Spleen (tissue), 11 donors: ENCODE measurements at regions not wholly inside any gene's neighbourhood (a gene's known extent, or its start where the extent isn't known, plus 50 kb on each side); places are given as distances from the start of the nearest gene placed in this dataset.

Experiments used
- DNase-seq: peaks from one replicate; pipeline ENCODE4 v3.0.0-alpha.2; 2020
- H3K27ac ChIP-seq, 8 donors: fragments of 200-600 bp; sonication (generic) in 7 of 8; 1 replicate in 4 of 8; 2 replicates in 4 of 8; pipeline versions ENCODE4 v1.5.0 to v1.8.0; 2016 to 2021; ENCODE audit warnings: inconsistent platforms in 4 of 8, mild to moderate bottlenecking in 4 of 8, moderate library complexity in 1 of 8
- H3K27me3 ChIP-seq, 7 donors: fragments of 200-600 bp; sonication (generic) in 6 of 7; replicated peaks in 1 of 7; 1 replicate in 4 of 7; 2 replicates in 3 of 7; pipeline versions ENCODE4 v1.5.0 to v1.8.0; 2016 to 2021; ENCODE audit warnings: inconsistent platforms in 3 of 7, mild to moderate bottlenecking in 1 of 7
- H3K36me3 ChIP-seq, 6 donors: fragments of 200-600 bp; sonication (generic) in 5 of 6; 1 replicate in 4 of 6; 2 replicates in 2 of 6; pipeline versions ENCODE4 v1.5.0 to v1.8.0; 2016 to 2021; ENCODE audit warnings: inconsistent platforms in 2 of 6
- H3K4me1 ChIP-seq, 6 donors: fragments of 200-600 bp; sonication (generic) in 5 of 6; 1 replicate in 3 of 6; 2 replicates in 3 of 6; pipeline versions ENCODE4 v1.5.0 to v1.8.0; 2016 to 2021; ENCODE audit warnings: inconsistent platforms in 3 of 6
- H3K4me3 ChIP-seq, 8 donors: fragments of 200-600 bp; sonication (generic) in 7 of 8; 1 replicate in 4 of 8; 2 replicates in 4 of 8; pipeline versions ENCODE4 v1.5.0 to v1.8.0; 2016 to 2021; ENCODE audit warnings: inconsistent platforms in 4 of 8, mild to moderate bottlenecking in 4 of 8, moderate library complexity in 2 of 8
- H3K9me3 ChIP-seq, 8 donors: fragments of 200-600 bp; sonication (generic) in 7 of 8; 1 replicate in 4 of 8; 2 replicates in 4 of 8; pipeline versions ENCODE4 v1.5.0 to v1.8.0; 2016 to 2021; ENCODE audit warnings: inconsistent platforms in 4 of 8
- CTCF ChIP-seq, 11 experiments: fragments of 200-600 bp in 7 of 11; fragments of 450-650 bp in 4 of 11; sonication (generic) in 4 of 11; IDR thresholded peaks in 8 of 11; conservative IDR thresholded peaks in 3 of 11; 1 replicate in 7 of 11; 2 replicates in 4 of 11; pipeline versions ENCODE4 v1.4.0 to v1.8.0; 2016 to 2021; ENCODE audit warnings: antibody characterized with exemption in 11 of 11, inconsistent platforms in 4 of 11, mild to moderate bottlenecking in 1 of 11
- POLR2A ChIP-seq, 3 donors: fragments of 450-650 bp; IDR thresholded peaks; one replicate each; pipeline ENCODE4 v1.5.1; 2017; ENCODE audit warnings: antibody characterized with exemption in 3 of 3, mild to moderate bottlenecking in 1 of 3
- POLR2AphosphoS5 ChIP-seq, 3 donors: sonication (generic); formaldehyde crosslinking; IDR thresholded peaks; one replicate each; pipeline ENCODE4 v1.5.1; 2017; ENCODE audit warnings: antibody characterized with exemption in 3 of 3
- WGBS, 5 donors: extraction: QIAGEN DNeasy Blood & Tissue Kit in 3 of 5; methylation state at CpG; one replicate each; pipeline versions ENCODE4 v1.1.5 to v1.1.7; 2013 to 2018; 5-methylcytosine and 5-hydroxymethylcytosine counted together
- intact Hi-C: fragments of 100-400 bp; cut with DNase I; formaldehyde crosslinking; loops from one replicate; pipeline ENCODE4 v1.15.0; 2023; ENCODE audit warnings: low total_unique reads
- donor health status: healthy with polysubstance abuse.
- donor health status: DM: no; HTN: no; CAD: no; lungs with moderate emphysema.
- donor health status: DM: no; HTN: no; CAD: no.
- donor health status: Bipolar disorder and iron deficiency.
- donor health status: healthy.
- donor health status: DM: no; HTN: no; CAD: no.
- donor health status: DM: yes; HTN: yes; CAD: no.

GRCh38 chr1:2969845-2970291 lies 51.4 kb upstream of the ACTRT2 start:
- intact Hi-C loops: no loop called here
- Histone ChIP-seq H3K27me3 (peaks cover 0 to 86% (median 0%) of the 10 kb centered on the region in 7 donors), H3K4me1 (peaks cover 0 to 11% (median 3%) of the 10 kb centered on the region in 6 donors), H3K4me3 (no peak overlapping the region), H3K9me3 (no peaks in the 10 kb centered on the region), H3K27ac (no peak overlapping the region), H3K36me3 (no peaks in the 10 kb centered on the region)
- peak; percentile 39 for DNase-seq
- TF ChIP-seq CTCF (IDR thresholded peaks at IDR 0.05 in 8 of 11, conservative IDR thresholded peaks at IDR 0.05 in 3 of 11) (no peak), POLR2AphosphoS5 (IDR thresholded peaks at IDR 0.05) (no peak), POLR2A (IDR thresholded peaks at IDR 0.05) (no peak)
- WGBS, 5 donors: 63 to 84% (median 71%) methylated on average over 19 to 23 of the region's 23 CpGs

DNA sequence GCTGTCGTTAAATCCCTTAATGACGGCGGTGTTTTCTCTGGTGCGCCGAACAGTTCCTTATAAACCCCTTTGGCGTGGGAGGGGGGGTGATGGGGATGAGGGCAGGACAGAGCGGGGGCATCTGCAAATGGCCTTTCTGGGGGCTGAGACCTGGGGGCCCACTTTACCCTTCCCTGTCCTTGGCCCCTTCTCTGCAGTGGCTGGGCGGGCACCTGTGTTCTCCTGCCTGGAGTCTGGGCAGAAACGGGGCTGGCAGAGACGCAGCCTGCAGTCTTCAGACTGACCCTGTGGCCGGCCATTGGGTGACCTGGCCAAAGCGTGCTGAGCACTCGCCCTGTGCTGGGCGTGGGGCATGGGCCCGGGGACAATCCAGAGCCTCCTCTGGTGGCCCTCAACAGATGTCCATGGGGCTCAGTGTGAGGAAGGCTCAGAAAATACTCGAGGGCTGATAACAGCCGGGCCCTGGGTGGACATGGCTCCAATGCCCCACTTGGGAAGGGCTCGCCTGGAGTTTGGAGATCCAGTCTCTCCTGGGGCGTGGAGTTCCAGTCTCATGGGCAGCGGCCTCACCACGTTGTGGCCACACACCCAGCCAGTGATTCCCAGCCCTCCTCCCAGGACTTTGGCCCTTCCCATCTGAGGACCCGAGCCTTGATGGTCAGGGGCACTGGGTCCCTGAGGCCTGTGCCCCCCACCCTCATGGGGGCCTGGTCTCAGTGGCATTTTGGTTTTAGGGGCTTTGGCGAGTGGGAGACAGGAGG lies 50.8 kb upstream of the ACTRT2 start:
- TF ChIP-seq POLR2AphosphoS5 (IDR thresholded peaks at IDR 0.05): no peak
- TF ChIP-seq POLR2A (IDR thresholded peaks at IDR 0.05): no peak
- TF ChIP-seq CTCF (IDR thresholded peaks at IDR 0.05 in 8 of 11, conservative IDR thresholded peaks at IDR 0.05 in 3 of 11): no peak
- DNase-seq: peak; percentile 52
- no peak overlapping the region for H3K27ac ChIP-seq
- no peaks in the 10 kb centered on the region for H3K36me3 ChIP-seq
- H3K27me3 ChIP-seq: peaks cover 0 to 92% (median 0%) of the 10 kb centered on the region in 7 donors
- peaks cover 0 to 11% (median 3%) of the 10 kb centered on the region in 6 donors for H3K4me1 ChIP-seq
- no peaks in the 10 kb centered on the region for H3K9me3 ChIP-seq
- H3K4me3 ChIP-seq: no peak overlapping the region
- intact Hi-C loops: no loop called here
- 76 to 94% (median 90%) methylated on average over 10 to 23 of the region's 23 CpGs for WGBS, 5 donors

DNA sequence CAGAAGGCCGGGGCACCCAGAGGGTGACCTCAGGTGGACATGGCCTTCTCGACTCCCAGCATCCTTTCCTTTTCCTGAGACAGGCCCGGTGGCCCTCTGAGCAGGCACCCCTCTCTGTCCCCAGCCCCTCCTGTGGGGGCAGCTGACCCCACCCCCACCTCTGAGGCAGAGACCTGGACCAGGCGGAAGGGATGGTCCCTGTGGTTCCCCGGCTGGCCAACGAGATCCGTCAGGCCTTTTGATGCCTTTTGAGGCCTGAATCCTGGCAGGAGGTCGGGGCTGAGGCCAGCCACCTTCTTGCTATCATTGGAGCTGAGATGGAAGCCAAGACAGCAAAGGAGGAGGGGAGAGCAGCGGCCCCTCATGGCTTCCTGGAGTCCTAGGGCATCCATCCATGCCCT lies 50.2 kb upstream of the ACTRT2 start:
- peaks cover 0 to 89% (median 0%) of the 10 kb centered on the region in 7 donors for H3K27me3 ChIP-seq
- TF ChIP-seq CTCF (IDR thresholded peaks at IDR 0.05 in 8 of 11, conservative IDR thresholded peaks at IDR 0.05 in 3 of 11) (no peak), POLR2AphosphoS5 (IDR thresholded peaks at IDR 0.05) (no peak), POLR2A (IDR thresholded peaks at IDR 0.05) (no peak)
- WGBS, 5 donors: 75 to 88% (median 81%) methylated on average over 9 of the region's 9 CpGs
- DNase-seq: peak; percentile 49
- H3K4me3 ChIP-seq: no peak overlapping the region
- H3K4me1 ChIP-seq: peaks cover 0 to 11% (median 3%) of the 10 kb centered on the region in 6 donors
- no peaks in the 10 kb centered on the region for H3K9me3 ChIP-seq
- H3K27ac ChIP-seq: no peak overlapping the region
- intact Hi-C loops: no loop called here
- no peaks in the 10 kb centered on the region for H3K36me3 ChIP-seq
